ENCODE measurements at regions not wholly inside any gene's neighbourhood (a gene's known extent, or its start where the extent isn't known, plus 50 kb on each side); places are given as distances from the start of the nearest gene placed in this dataset.

GRCh38 chr1:56019922-56020321 is 559.4 kb downstream of the PLPP3 start:
- TF ChIP-seq HDAC6 (IDR thresholded peaks at IDR 0.05; ENCODE audit: unreplicated experiment) (no peak), CTCF (IDR thresholded peaks at IDR 0.05 in 2 of 3, conservative IDR thresholded peaks at IDR 0.05 in 1 of 3; ENCODE audit: control insufficient read depth in 2 of 3, extremely low read depth in 1 of 3, insufficient read depth in 1 of 3, low read depth in 3 of 3, low read length in 3 of 3) (no peak), CREB1 (IDR thresholded peaks at IDR 0.05; ENCODE audit: low read depth) (no peak), EZH2 (IDR thresholded peaks at IDR 0.05; ENCODE audit: borderline replicate concordance, control insufficient read depth, low read depth, low read length) (no peak)
